ENCODE measurements at regions not wholly inside any gene's neighbourhood (a gene's known extent, or its start where the extent isn't known, plus 50 kb on each side); places are given as distances from the start of the nearest gene placed in this dataset.

GRCh38 chr4:135839712-135840111, 1638.1 kb upstream of the PABPC4L start:
- TF ChIP-seq CTCF (IDR thresholded peaks at IDR 0.05) (no peak), POLR2A (IDR thresholded peaks at IDR 0.05) (no peak)
